Activated CD4-positive, alpha-beta T cell treated with anti-CD3 and anti-CD28 coated beads, Interleukin-2, amount 50 U/mL, for 16 hours (primary cell): ENCODE measurements at regions not wholly inside any gene's neighbourhood (a gene's known extent, or its start where the extent isn't known, plus 50 kb on each side); places are given as distances from the start of the nearest gene placed in this dataset.
"Not testable (repeated sequence)": the region's sequence is repeated elsewhere in the genome, so short reads cannot be mapped to it uniquely, and the experiment has no call there.

Source experiments
- DNase-seq: peaks from one replicate; pipeline ENCODE4 v3.0.0-alpha.2; 2020

GRCh38 chr14:21941885-21942284, 268.3 kb upstream of the OR4E1 start:
- DNase-seq: no peak

GRCh38 chr14:21940887-21941856, 267.6 kb upstream of the OR4E1 start:
- DNase-seq: peak; percentile 21

- no peak for DNase-seq
Observed at GRCh38 chr14:21939836-21940235, 266.2 kb upstream of the OR4E1 start.

- DNase-seq: no peak
Observed at GRCh38 chr14:21937996-21938395, 264.4 kb upstream of the OR4E1 start.

- no peak for DNase-seq
Observed at GRCh38 chr14:21933681-21934080, 260.1 kb upstream of the OR4E1 start.

- peak; percentile 59 for DNase-seq
Observed at GRCh38 chr14:21924479-21924878, 250.9 kb upstream of the OR4E1 start.

GRCh38 chr14:21923820-21924219, 250.2 kb upstream of the OR4E1 start:
- peak; percentile 59 for DNase-seq

- DNase-seq: no peak
Observed at GRCh38 chr14:21921453-21921852, 247.8 kb upstream of the OR4E1 start.

- peak; percentile 75 for DNase-seq
Observed at GRCh38 chr14:21917699-21918436, 244.2 kb upstream of the OR4E1 start.

- peak; percentile 25 for DNase-seq
Observed at GRCh38 chr14:21915826-21916225, 242.2 kb upstream of the OR4E1 start.

GRCh38 chr14:21913759-21914158, 240.1 kb upstream of the OR4E1 start:
- DNase-seq: peak; percentile 90

GRCh38 chr14:21912367-21912766, 238.7 kb upstream of the OR4E1 start:
- DNase-seq: no peak

GRCh38 chr14:21911877-21912276, 238.3 kb upstream of the OR4E1 start:
- no peak for DNase-seq

GRCh38 chr14:21910260-21910659, 236.6 kb upstream of the OR4E1 start:
- DNase-seq: no peak

- no peak for DNase-seq
Observed at GRCh38 chr14:21902561-21903181, 229.1 kb upstream of the OR4E1 start.

- DNase-seq: not testable (repeated sequence)
Observed at GRCh38 chr14:21894898-21895194, 221.2 kb upstream of the OR4E1 start.

GRCh38 chr14:21894003-21894897, 220.6 kb upstream of the OR4E1 start:
- peak; percentile 49 for DNase-seq

- no peak for DNase-seq
Observed at GRCh38 chr14:21891921-21892320, 218.3 kb upstream of the OR4E1 start.

- no peak for DNase-seq
Observed at GRCh38 chr14:21884995-21885394, 211.4 kb upstream of the OR4E1 start.

- no peak for DNase-seq
Observed at GRCh38 chr14:21882226-21882625, 208.6 kb upstream of the OR4E1 start.

- no peak for DNase-seq
Observed at GRCh38 chr14:21880918-21881317, 207.3 kb upstream of the OR4E1 start.

- DNase-seq: no peak
Observed at GRCh38 chr14:21875791-21876190, 202.2 kb upstream of the OR4E1 start.

- no peak for DNase-seq
Observed at GRCh38 chr14:21874946-21875345, 201.3 kb upstream of the OR4E1 start.
